ENCODE measurements at regions not wholly inside any gene's neighbourhood (a gene's known extent, or its start where the extent isn't known, plus 50 kb on each side); places are given as distances from the start of the nearest gene placed in this dataset.

GRCh38 chr10:4119107-4119506, 334.1 kb upstream of the KLF6 start:
- no peaks in the 10 kb centered on the region for H3K27me3 ChIP-seq (ENCODE audit: control insufficient read depth in 2 of 2, insufficient read depth in 2 of 2, low read length in 2 of 2)
- no peaks in the 10 kb centered on the region for H4K20me1 ChIP-seq (replicated peaks; ENCODE audit: control insufficient read depth, extremely low read depth, insufficient read depth, low read length)
- no TSS peak for BruUV-seq (replicated peaks)
- no peak overlapping the region for H3K4me3 ChIP-seq (replicated peaks in 1 of 3; ENCODE audit: insufficient read depth in 1 of 3, low read depth in 1 of 3, low read length in 3 of 3)
- POLR2A ChIA-PET = no interaction called here
- intact Hi-C loops (cut with micrococcal nuclease) = no loop called here
- DNase-seq (ENCODE audit: low read depth, low spot score) (no peak), FAIRE-seq (no peak)
- TF ChIP-seq EZH2 (IDR thresholded peaks at IDR 0.05; ENCODE audit: borderline replicate concordance, low read depth, low read length, severe bottlenecking) (no peak), MYC (IDR thresholded peaks at IDR 0.05; ENCODE audit: low read depth, low read length) (no peak), FOS (IDR thresholded peaks at IDR 0.05; ENCODE audit: borderline replicate concordance, insufficient read depth, low read length) (no peak), JUN (IDR thresholded peaks at IDR 0.05; ENCODE audit: borderline replicate concordance, insufficient read depth, insufficient read length, low read depth) (no peak), GATA2 (IDR thresholded peaks at IDR 0.05; ENCODE audit: insufficient read depth, insufficient read length, low read depth, low read length) (no peak), POLR2A (IDR thresholded peaks at IDR 0.05; ENCODE audit: low read depth, low read length) (no peak), MAX (IDR thresholded peaks at IDR 0.05; ENCODE audit: insufficient read depth, insufficient read length) (no peak), POLR2AphosphoS5 (IDR thresholded peaks at IDR 0.05; ENCODE audit: insufficient read depth, low read depth, low read length) (no peak), CTCF (IDR thresholded peaks at IDR 0.05; ENCODE audit: extremely low read depth in 1 of 2, insufficient read depth in 1 of 2, low read depth in 1 of 2, low read length in 2 of 2) (no peak)
- no peak overlapping the region for H2AFZ ChIP-seq (ENCODE audit: low read depth, low read length)
- no peak overlapping the region for H3K4me2 ChIP-seq (ENCODE audit: insufficient read depth, low read length)
- H3K9me3 ChIP-seq (replicated peaks; ENCODE audit: control insufficient read depth, insufficient read depth, low read length) = no peaks in the 10 kb centered on the region
- dilution Hi-C loops (cut with MboI; ENCODE audit: extremely low pct_ligation_motif_present, low sequenced_read_pairs) = no loop called here
- H3K9ac ChIP-seq (replicated peaks; ENCODE audit: extremely low read depth, insufficient read depth, low read length) = no peak overlapping the region
- CTCF ChIA-PET = interaction anchor here (1.0 kb wide), 1 partner anchor 27 kb away, joined by 3 read pairs; no protein-coding TSS in a partner anchor
- H3K79me2 ChIP-seq (ENCODE audit: control insufficient read depth, insufficient read depth, low read length) = no peaks in the 10 kb centered on the region
- H3K9me1 ChIP-seq (replicated peaks; ENCODE audit: control insufficient read depth, extremely low read depth, insufficient read depth, low read length) = no peaks in the 10 kb centered on the region
- H3K27ac ChIP-seq (ENCODE audit: insufficient read depth, low read depth, low read length) = no peak overlapping the region
- H3K4me1 ChIP-seq (ENCODE audit: control insufficient read depth, extremely low read depth, insufficient read depth, low read length) = no peaks in the 10 kb centered on the region
- H3K36me3 ChIP-seq (ENCODE audit: control insufficient read depth in 2 of 2, extremely low read depth in 1 of 2, insufficient read depth in 2 of 2, low read length in 2 of 2) = no peaks in the 10 kb centered on the region
